ENCODE measurements at regions not wholly inside any gene's neighbourhood (a gene's known extent, or its start where the extent isn't known, plus 50 kb on each side); places are given as distances from the start of the nearest gene placed in this dataset.

DNA sequence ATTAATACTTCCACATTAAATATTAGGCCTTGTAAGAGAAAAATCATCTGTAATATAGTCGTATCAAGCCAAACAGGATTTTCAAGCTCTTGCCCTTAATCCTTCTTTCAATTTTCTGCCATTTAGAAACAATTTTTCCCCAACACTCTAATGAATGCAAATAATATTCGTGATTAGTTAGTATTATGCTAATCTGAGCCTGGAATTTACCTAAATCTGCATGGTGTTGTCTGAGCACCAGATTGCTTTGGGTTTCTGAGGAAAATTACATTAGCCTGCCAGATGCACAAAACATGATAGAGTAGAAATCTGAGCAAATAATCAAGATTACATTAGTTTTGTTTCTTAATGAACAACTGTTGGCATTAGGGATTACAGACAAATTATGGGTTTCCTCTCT, 176.6 kb downstream of the ZDHHC21 start:
- Histone ChIP-seq H3K4me2 (ENCODE audit: low read length) (no peak overlapping the region), H3K4me1 (ENCODE audit: insufficient read depth, low read length, severe bottlenecking) (no peaks in the 10 kb centered on the region), H3F3A (ENCODE audit: insufficient read depth, low read length) (no peaks in the 10 kb centered on the region), H3K9me3 (ENCODE audit: low read length) (no peaks in the 10 kb centered on the region), H3K4me3 (ENCODE audit: low read depth, low read length, poor library complexity, severe bottlenecking) (no peak overlapping the region), H3K27ac (ENCODE audit: low read depth, low read length, poor library complexity, severe bottlenecking) (no peak overlapping the region), H3K79me2 (ENCODE audit: insufficient read depth, low read length) (no peaks in the 10 kb centered on the region), H2AFZ (ENCODE audit: low read length) (no peak overlapping the region), H3K9me2 (ENCODE audit: low read depth, low read length) (no peaks in the 10 kb centered on the region), H3K27me3 (ENCODE audit: insufficient read depth, low read length) (no peaks in the 10 kb centered on the region), H3K9ac (ENCODE audit: low read length) (no peak overlapping the region), H3K36me3 (ENCODE audit: insufficient read depth, low read length) (no peaks in the 10 kb centered on the region), H4K20me1 (ENCODE audit: insufficient read depth, low read length) (no peaks in the 10 kb centered on the region)
- TF ChIP-seq, protein P1, sequence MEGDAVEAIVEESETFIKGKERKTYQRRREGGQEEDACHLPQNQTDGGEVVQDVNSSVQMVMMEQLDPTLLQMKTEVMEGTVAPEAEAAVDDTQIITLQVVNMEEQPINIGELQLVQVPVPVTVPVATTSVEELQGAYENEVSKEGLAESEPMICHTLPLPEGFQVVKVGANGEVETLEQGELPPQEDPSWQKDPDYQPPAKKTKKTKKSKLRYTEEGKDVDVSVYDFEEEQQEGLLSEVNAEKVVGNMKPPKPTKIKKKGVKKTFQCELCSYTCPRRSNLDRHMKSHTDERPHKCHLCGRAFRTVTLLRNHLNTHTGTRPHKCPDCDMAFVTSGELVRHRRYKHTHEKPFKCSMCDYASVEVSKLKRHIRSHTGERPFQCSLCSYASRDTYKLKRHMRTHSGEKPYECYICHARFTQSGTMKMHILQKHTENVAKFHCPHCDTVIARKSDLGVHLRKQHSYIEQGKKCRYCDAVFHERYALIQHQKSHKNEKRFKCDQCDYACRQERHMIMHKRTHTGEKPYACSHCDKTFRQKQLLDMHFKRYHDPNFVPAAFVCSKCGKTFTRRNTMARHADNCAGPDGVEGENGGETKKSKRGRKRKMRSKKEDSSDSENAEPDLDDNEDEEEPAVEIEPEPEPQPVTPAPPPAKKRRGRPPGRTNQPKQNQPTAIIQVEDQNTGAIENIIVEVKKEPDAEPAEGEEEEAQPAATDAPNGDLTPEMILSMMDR (IDR thresholded peaks at IDR 0.05; ENCODE audit: low read length), result no peak
- TF ChIP-seq EZH2 (IDR thresholded peaks at IDR 0.05; ENCODE audit: borderline replicate concordance, low read length), result no peak

- Histone ChIP-seq H3K27ac (ENCODE audit: low read depth, low read length, poor library complexity, severe bottlenecking) (no peak overlapping the region), H3K4me2 (ENCODE audit: low read length) (no peak overlapping the region), H3K27me3 (ENCODE audit: insufficient read depth, low read length) (no peaks in the 10 kb centered on the region), H2AFZ (ENCODE audit: low read length) (no peak overlapping the region), H3K9me3 (ENCODE audit: low read length) (no peaks in the 10 kb centered on the region), H3K4me1 (ENCODE audit: insufficient read depth, low read length, severe bottlenecking) (no peaks in the 10 kb centered on the region), H3K9ac (ENCODE audit: low read length) (no peak overlapping the region), H3F3A (ENCODE audit: insufficient read depth, low read length) (no peaks in the 10 kb centered on the region), H3K79me2 (ENCODE audit: insufficient read depth, low read length) (no peaks in the 10 kb centered on the region), H4K20me1 (ENCODE audit: insufficient read depth, low read length) (no peaks in the 10 kb centered on the region), H3K4me3 (ENCODE audit: low read depth, low read length, poor library complexity, severe bottlenecking) (no peak overlapping the region), H3K9me2 (ENCODE audit: low read depth, low read length) (no peaks in the 10 kb centered on the region), H3K36me3 (ENCODE audit: insufficient read depth, low read length) (no peaks in the 10 kb centered on the region)
- TF ChIP-seq, protein P1 (IDR thresholded peaks at IDR 0.05; ENCODE audit: low read length), result no peak
- no peak for TF ChIP-seq EZH2 (IDR thresholded peaks at IDR 0.05; ENCODE audit: borderline replicate concordance, low read length)
Measured at GRCh38 chr9:14515571-14516198, 177.5 kb downstream of the ZDHHC21 start.

GRCh38 chr9:14515049-14515448, 178.2 kb downstream of the ZDHHC21 start:
- H3K4me1 ChIP-seq (ENCODE audit: insufficient read depth, low read length, severe bottlenecking), result no peaks in the 10 kb centered on the region
- H3K9ac ChIP-seq (ENCODE audit: low read length), result no peak overlapping the region
- no peaks in the 10 kb centered on the region for H3K27me3 ChIP-seq (ENCODE audit: insufficient read depth, low read length)
- no peak overlapping the region for H3K27ac ChIP-seq (ENCODE audit: low read depth, low read length, poor library complexity, severe bottlenecking)
- H3K9me3 ChIP-seq (ENCODE audit: low read length), result no peaks in the 10 kb centered on the region
- H3F3A ChIP-seq (ENCODE audit: insufficient read depth, low read length), result no peaks in the 10 kb centered on the region
- no peak overlapping the region for H2AFZ ChIP-seq (ENCODE audit: low read length)
- no peaks in the 10 kb centered on the region for H3K36me3 ChIP-seq (ENCODE audit: insufficient read depth, low read length)
- no peaks in the 10 kb centered on the region for H3K79me2 ChIP-seq (ENCODE audit: insufficient read depth, low read length)
- no peaks in the 10 kb centered on the region for H3K9me2 ChIP-seq (ENCODE audit: low read depth, low read length)
- TF ChIP-seq, protein P1 (IDR thresholded peaks at IDR 0.05; ENCODE audit: low read length), result no peak
- TF ChIP-seq EZH2 (IDR thresholded peaks at IDR 0.05; ENCODE audit: borderline replicate concordance, low read length), result no peak
- no peaks in the 10 kb centered on the region for H4K20me1 ChIP-seq (ENCODE audit: insufficient read depth, low read length)
- no peak overlapping the region for H3K4me3 ChIP-seq (ENCODE audit: low read depth, low read length, poor library complexity, severe bottlenecking)
- no peak overlapping the region for H3K4me2 ChIP-seq (ENCODE audit: low read length)
